ENCODE measurements at regions not wholly inside any gene's neighbourhood (a gene's known extent, or its start where the extent isn't known, plus 50 kb on each side); places are given as distances from the start of the nearest gene placed in this dataset.

GRCh38 chr17:70230850-70231640, 61.7 kb downstream of the KCNJ2 start:
- no peak for DNase-seq (ENCODE audit: low spot score)
- H3K27ac ChIP-seq: no peak overlapping the region
- H3K27me3 ChIP-seq: peaks cover 2% of the 10 kb centered on the region
- H3K4me2 ChIP-seq: no peak overlapping the region
- H3K9me3 ChIP-seq (ENCODE audit: low read depth): no peaks in the 10 kb centered on the region
- H3K4me1 ChIP-seq (ENCODE audit: insufficient read depth): no peaks in the 10 kb centered on the region
- H3K9me2 ChIP-seq (replicated peaks; ENCODE audit: insufficient read depth): no peaks in the 10 kb centered on the region
- no peak overlapping the region for H2AFZ ChIP-seq
- no peaks in the 10 kb centered on the region for H4K20me1 ChIP-seq (ENCODE audit: insufficient read depth, poor library complexity, severe bottlenecking)
- H3K36me3 ChIP-seq (replicated peaks; ENCODE audit: insufficient read depth, low read depth): no peaks in the 10 kb centered on the region
- 90% methylated on average over 2 of the region's 2 CpGs for WGBS (ENCODE audit: low lambda C conversion rate, missing lambda C conversion rate)
- no peak overlapping the region for H3K4me3 ChIP-seq
- TF ChIP-seq CTCF (IDR thresholded peaks at IDR 0.05; ENCODE audit: poor library complexity) (no peak), EZH2phosphoT487 (IDR thresholded peaks at IDR 0.05; ENCODE audit: low read depth, severe bottlenecking, unreplicated experiment) (no peak), EZH2 (IDR thresholded peaks at IDR 0.05; ENCODE audit: borderline replicate concordance) (no peak)
- no peaks in the 10 kb centered on the region for H3K79me2 ChIP-seq

- Histone ChIP-seq H3K9me3 (ENCODE audit: low read depth) (no peaks in the 10 kb centered on the region), H3K4me1 (ENCODE audit: insufficient read depth) (no peaks in the 10 kb centered on the region), H3K79me2 (no peaks in the 10 kb centered on the region), H4K20me1 (ENCODE audit: insufficient read depth, poor library complexity, severe bottlenecking) (no peaks in the 10 kb centered on the region), H3K36me3 (replicated peaks; ENCODE audit: insufficient read depth, low read depth) (no peaks in the 10 kb centered on the region), H3K4me3 (no peak overlapping the region), H3K4me2 (no peak overlapping the region), H2AFZ (no peak overlapping the region), H3K9me2 (replicated peaks; ENCODE audit: insufficient read depth) (no peaks in the 10 kb centered on the region), H3K27ac (no peak overlapping the region), H3K27me3 (peaks cover 2% of the 10 kb centered on the region)
- 91% methylated on average over 2 of the region's 2 CpGs for WGBS (ENCODE audit: low lambda C conversion rate, missing lambda C conversion rate)
- no peak for TF ChIP-seq EZH2 (IDR thresholded peaks at IDR 0.05; ENCODE audit: borderline replicate concordance)
- TF ChIP-seq EZH2phosphoT487 (IDR thresholded peaks at IDR 0.05; ENCODE audit: low read depth, severe bottlenecking, unreplicated experiment): no peak
- no peak for TF ChIP-seq CTCF (IDR thresholded peaks at IDR 0.05; ENCODE audit: poor library complexity)
- DNase-seq (ENCODE audit: low spot score): no peak
Observed at GRCh38 chr17:70232466-70232865, 63.1 kb downstream of the KCNJ2 start.

- Histone ChIP-seq H2AFZ (no peak overlapping the region), H3K9me2 (replicated peaks; ENCODE audit: insufficient read depth) (no peaks in the 10 kb centered on the region), H3K4me2 (no peak overlapping the region), H3K9me3 (ENCODE audit: low read depth) (no peaks in the 10 kb centered on the region), H3K27ac (no peak overlapping the region), H3K27me3 (no peaks in the 10 kb centered on the region), H3K4me3 (no peak overlapping the region), H3K4me1 (ENCODE audit: insufficient read depth) (no peaks in the 10 kb centered on the region), H3K36me3 (replicated peaks; ENCODE audit: insufficient read depth, low read depth) (no peaks in the 10 kb centered on the region), H4K20me1 (ENCODE audit: insufficient read depth, poor library complexity, severe bottlenecking) (no peaks in the 10 kb centered on the region), H3K79me2 (no peaks in the 10 kb centered on the region)
- no peak for DNase-seq (ENCODE audit: low spot score)
- TF ChIP-seq EZH2phosphoT487 (IDR thresholded peaks at IDR 0.05; ENCODE audit: low read depth, severe bottlenecking, unreplicated experiment) (no peak), CTCF (IDR thresholded peaks at IDR 0.05; ENCODE audit: poor library complexity) (no peak), EZH2 (IDR thresholded peaks at IDR 0.05; ENCODE audit: borderline replicate concordance) (no peak)
Observed at GRCh38 chr17:70235252-70235651, 65.9 kb downstream of the KCNJ2 start.

Measured in hepatocyte (in vitro differentiated cells).